Urinary bladder (tissue), 3 donors: ENCODE measurements at regions not wholly inside any gene's neighbourhood (a gene's known extent, or its start where the extent isn't known, plus 50 kb on each side); places are given as distances from the start of the nearest gene placed in this dataset.
"Not testable (repeated sequence)": the region's sequence is repeated elsewhere in the genome, so short reads cannot be mapped to it uniquely, and the experiment has no call there.

Experiments
- DNase-seq: peaks from one replicate; pipeline ENCODE4 v3.0.0-alpha.2; 2015; ENCODE audit errors: extremely low spot score
- H3K27ac ChIP-seq: one replicate; pipeline ENCODE4 v1.5.1; 2013; ENCODE audit warnings: low read depth, mild to moderate bottlenecking, moderate library complexity
- H3K36me3 ChIP-seq: one replicate; pipeline ENCODE4 v1.6.1; 2013; ENCODE audit warnings: mild to moderate bottlenecking, moderate library complexity; ENCODE audit not compliant: insufficient read depth
- H3K4me1 ChIP-seq: one replicate; pipeline ENCODE4 v1.6.1; 2013; ENCODE audit warnings: mild to moderate bottlenecking, moderate library complexity; ENCODE audit not compliant: insufficient read depth
- H3K4me3 ChIP-seq: one replicate; pipeline ENCODE4 v1.5.1; 2013; ENCODE audit warnings: low read depth, low read length
- WGBS: extraction: QIAGEN DNeasy Blood & Tissue Kit; methylation state at CpG from one replicate; pipeline ENCODE4 v1.1.7; 2013; 5-methylcytosine and 5-hydroxymethylcytosine counted together
- donor health status: healthy with polysubstance abuse.
- donor health status: healthy.

GRCh38 chr6:115512923-115513322 is 547.8 kb downstream of the FRK start:
- Histone ChIP-seq H3K36me3 (no peaks in the 10 kb centered on the region), H3K4me3 (no peak overlapping the region), H3K4me1 (no peaks in the 10 kb centered on the region), H3K27ac (no peak overlapping the region)
- no peak for DNase-seq
- WGBS, result 26% methylated on average over 1 of the region's 1 CpG

DNA sequence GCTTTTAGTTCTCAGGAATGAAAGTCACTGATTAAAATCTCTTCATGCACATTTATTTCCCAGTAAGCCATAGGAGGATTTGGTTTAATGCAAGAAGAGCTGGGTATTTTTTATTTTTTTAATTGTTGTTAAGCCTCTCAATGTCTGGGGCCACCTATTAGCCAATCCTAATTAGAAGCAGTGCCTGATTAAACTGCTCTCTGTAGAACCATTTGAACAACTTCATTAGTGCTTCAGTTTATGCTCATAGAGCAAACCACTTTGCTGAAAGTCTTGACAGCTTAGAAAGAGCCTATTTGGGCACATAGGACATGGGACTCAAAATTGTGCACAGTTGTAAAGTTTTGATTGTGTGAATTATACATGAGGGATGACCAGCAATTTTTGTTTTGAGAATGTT is 548.9 kb downstream of the FRK start:
- Histone ChIP-seq H3K36me3 (no peaks in the 10 kb centered on the region), H3K4me3 (no peak overlapping the region), H3K27ac (no peak overlapping the region), H3K4me1 (no peaks in the 10 kb centered on the region)
- no peak for DNase-seq

DNA sequence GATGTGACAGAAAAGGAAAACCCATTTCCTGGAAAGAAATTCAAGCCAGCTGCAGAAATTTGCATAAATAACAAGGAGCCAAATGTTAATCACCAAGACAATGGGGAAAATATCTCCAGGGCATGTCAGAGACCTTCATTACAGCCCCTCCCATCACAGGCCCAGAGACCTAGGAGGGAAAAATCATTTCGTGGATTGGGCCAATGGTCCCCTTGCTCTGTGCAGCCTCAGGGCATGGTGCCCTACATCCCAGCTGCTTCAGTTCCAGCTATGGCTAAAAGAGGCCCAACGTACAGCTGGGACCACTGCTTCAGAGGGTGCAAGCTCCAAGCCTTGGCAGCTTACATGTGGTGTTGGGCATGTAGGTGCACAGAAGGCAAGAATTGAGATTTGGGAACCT is 558.3 kb downstream of the FRK start:
- not testable (repeated sequence) for H3K4me3 ChIP-seq, H3K4me1 ChIP-seq, H3K36me3 ChIP-seq, DNase-seq, H3K27ac ChIP-seq
- 46% methylated on average over 2 of the region's 2 CpGs for WGBS

DNA sequence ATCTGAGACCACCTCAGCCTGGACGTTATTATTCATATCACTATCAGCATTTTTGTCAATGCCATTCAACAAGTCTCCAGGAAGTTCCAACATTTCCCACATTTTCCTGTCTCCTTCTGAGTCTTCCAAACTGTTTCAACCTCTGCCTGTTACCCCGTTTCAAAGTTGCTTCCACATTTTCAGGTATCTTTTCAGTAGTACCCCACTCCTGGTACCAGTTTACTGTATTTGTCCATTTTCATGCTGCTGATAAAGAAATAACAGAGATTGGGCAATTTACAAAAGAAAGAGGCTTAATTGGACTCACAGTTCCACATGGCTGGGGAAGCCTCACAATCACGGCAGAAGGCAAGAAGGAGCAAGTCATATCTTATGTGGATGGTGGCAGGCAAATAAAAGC is 565.5 kb downstream of the FRK start:
- 86% methylated on average over 3 of the region's 3 CpGs for WGBS
- no peak overlapping the region for H3K4me3 ChIP-seq
- no peak overlapping the region for H3K27ac ChIP-seq

GRCh38 chr6:115487331-115487730 is 573.4 kb downstream of the FRK start:
- no peak overlapping the region for H3K4me3 ChIP-seq
- WGBS, result 89% methylated on average over 2 of the region's 2 CpGs
- H3K36me3 ChIP-seq, result no peaks in the 10 kb centered on the region
- no peak overlapping the region for H3K27ac ChIP-seq
- DNase-seq, result no peak
- no peaks in the 10 kb centered on the region for H3K4me1 ChIP-seq

More for the DNA sequence above, 565.5 kb downstream of the FRK start:
- DNase-seq, result no peak
- no peaks in the 10 kb centered on the region for H3K36me3 ChIP-seq
- H3K4me1 ChIP-seq, result no peaks in the 10 kb centered on the region

GRCh38 chr6:115485400-115485799 is 575.3 kb downstream of the FRK start:
- DNase-seq, result no peak
- WGBS, result 50% methylated on average over 4 of the region's 4 CpGs
- Histone ChIP-seq H3K36me3 (no peaks in the 10 kb centered on the region), H3K4me1 (no peaks in the 10 kb centered on the region), H3K4me3 (no peak overlapping the region), H3K27ac (no peak overlapping the region)

- WGBS, result 75% methylated on average over 4 of the region's 4 CpGs
- DNase-seq, H3K36me3 ChIP-seq, H3K4me1 ChIP-seq, H3K27ac ChIP-seq, H3K4me3 ChIP-seq: not testable (repeated sequence)
These were observed 580.1 kb downstream of the FRK start for GRCh38 chr6:115480543-115480942.

- Histone ChIP-seq H3K4me1 (no peaks in the 10 kb centered on the region), H3K36me3 (no peaks in the 10 kb centered on the region), H3K27ac (no peak overlapping the region), H3K4me3 (no peak overlapping the region)
- DNase-seq, result no peak
- WGBS, result 71% methylated on average over 3 of the region's 3 CpGs
These were observed 586.1 kb downstream of the FRK start for GRCh38 chr6:115474443-115475041.

DNA sequence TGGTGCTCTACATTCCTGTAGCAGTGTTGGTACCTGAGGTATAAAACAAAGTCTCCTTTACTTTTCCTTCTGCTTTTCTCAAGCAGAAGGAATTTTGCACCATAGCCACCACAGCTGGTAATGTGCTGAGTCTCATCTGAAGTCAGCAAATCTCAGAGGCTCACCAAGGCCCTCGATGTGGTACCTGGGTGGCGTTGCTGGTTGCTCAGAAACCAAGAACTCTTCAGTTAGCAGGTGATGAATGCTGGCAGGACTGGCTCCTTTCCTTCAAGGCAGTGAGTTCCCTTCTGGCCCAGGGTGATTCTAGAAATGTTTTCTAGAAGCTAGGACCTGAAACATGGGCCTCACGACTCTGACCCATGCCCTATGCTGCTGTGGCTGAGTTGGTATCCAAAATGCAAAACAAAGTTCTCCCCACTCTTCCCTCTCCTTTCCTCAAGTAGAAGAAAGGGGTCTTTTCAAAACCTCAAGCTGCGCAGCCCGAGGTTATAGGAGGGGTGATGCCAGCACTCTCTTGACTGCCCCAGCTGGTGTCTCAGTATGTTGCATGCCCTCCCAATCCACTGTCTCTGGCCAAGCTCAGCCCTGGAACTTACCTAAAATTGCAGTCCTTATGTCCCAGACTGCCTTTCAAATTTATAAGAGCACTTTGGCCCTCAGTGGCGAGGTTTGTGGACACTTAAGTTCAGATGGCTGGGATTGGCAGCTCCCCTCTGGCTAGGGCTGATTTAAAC is 592.3 kb downstream of the FRK start:
- H3K27ac ChIP-seq, result no peak overlapping the region
- DNase-seq, result no peak
- H3K4me1 ChIP-seq, result no peaks in the 10 kb centered on the region
- H3K4me3 ChIP-seq, result no peak overlapping the region
- WGBS, result 85% methylated on average over 6 of the region's 6 CpGs
- no peaks in the 10 kb centered on the region for H3K36me3 ChIP-seq

DNA sequence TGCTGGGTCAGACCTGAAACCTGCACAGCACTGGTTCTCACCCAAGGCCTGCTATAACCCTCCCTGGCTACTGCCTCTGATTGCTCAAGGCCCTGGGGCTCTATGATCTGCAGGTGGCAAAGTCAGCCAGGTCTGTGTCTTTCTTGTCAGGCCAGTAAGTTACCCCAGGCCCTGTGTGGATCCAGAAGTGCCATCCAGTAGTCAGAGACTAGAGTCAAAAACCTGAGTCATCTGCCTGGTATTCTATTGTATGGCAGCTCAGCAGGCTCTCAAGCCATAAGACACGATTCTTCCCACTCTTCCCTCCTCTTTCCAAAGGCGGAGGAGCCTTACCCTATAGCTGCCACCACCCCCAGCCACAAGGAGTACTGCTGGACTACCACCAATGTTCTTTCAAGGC is 593.0 kb downstream of the FRK start:
- H3K4me3 ChIP-seq, result no peak overlapping the region
- H3K27ac ChIP-seq, result no peak overlapping the region
- H3K4me1 ChIP-seq, result no peaks in the 10 kb centered on the region
- no peaks in the 10 kb centered on the region for H3K36me3 ChIP-seq
- DNase-seq, result no peak
- 83% methylated on average over 2 of the region's 2 CpGs for WGBS

DNA sequence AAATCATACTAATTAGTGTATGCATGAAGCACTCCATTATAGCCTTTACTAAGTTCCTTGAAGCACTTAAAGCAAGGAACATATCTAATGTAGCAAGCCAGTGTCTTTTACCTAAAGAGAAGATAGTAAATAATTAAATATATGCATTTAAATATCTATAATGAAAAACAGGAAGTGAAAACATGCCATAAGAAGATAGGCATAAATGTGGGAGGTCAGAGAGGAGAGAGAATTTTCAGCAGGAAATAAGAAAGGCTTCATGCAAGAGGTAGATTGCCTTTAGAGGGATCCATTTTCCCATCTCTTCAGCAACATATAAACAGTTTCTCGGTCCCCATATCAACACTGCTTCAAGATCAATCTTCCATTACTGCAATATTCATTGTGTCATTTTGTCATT is 599.8 kb downstream of the FRK start:
- WGBS, result 90% methylated on average over 1 of the region's 1 CpG
- DNase-seq, result no peak
- H3K27ac ChIP-seq, result no peak overlapping the region
- H3K4me3 ChIP-seq, result no peak overlapping the region
- H3K36me3 ChIP-seq, result no peaks in the 10 kb centered on the region
- H3K4me1 ChIP-seq, result no peaks in the 10 kb centered on the region

- no peak for DNase-seq
- no peaks in the 10 kb centered on the region for H3K4me1 ChIP-seq
- H3K36me3 ChIP-seq, result no peaks in the 10 kb centered on the region
- no peak overlapping the region for H3K4me3 ChIP-seq
- H3K27ac ChIP-seq, result no peak overlapping the region
These were observed 603.8 kb downstream of the FRK start for GRCh38 chr6:115456848-115457247.

GRCh38 chr6:115443825-115444478 is 616.7 kb downstream of the FRK start:
- WGBS, result 38% methylated on average over 4 of the region's 4 CpGs
- no peaks in the 10 kb centered on the region for H3K36me3 ChIP-seq
- no peak overlapping the region for H3K27ac ChIP-seq
- H3K4me1 ChIP-seq, result no peaks in the 10 kb centered on the region
- no peak for DNase-seq
- no peak overlapping the region for H3K4me3 ChIP-seq

GRCh38 chr6:115442323-115442722 is 618.4 kb downstream of the FRK start:
- Histone ChIP-seq H3K36me3 (no peaks in the 10 kb centered on the region), H3K27ac (no peak overlapping the region), H3K4me1 (no peaks in the 10 kb centered on the region), H3K4me3 (no peak overlapping the region)
- WGBS, result 82% methylated on average over 2 of the region's 2 CpGs
- DNase-seq, result no peak
